ENCODE measurements at regions not wholly inside any gene's neighbourhood (a gene's known extent, or its start where the extent isn't known, plus 50 kb on each side); places are given as distances from the start of the nearest gene placed in this dataset.
"Not testable (repeated sequence)": the region's sequence is repeated elsewhere in the genome, so short reads cannot be mapped to it uniquely, and the experiment has no call there.

DNA sequence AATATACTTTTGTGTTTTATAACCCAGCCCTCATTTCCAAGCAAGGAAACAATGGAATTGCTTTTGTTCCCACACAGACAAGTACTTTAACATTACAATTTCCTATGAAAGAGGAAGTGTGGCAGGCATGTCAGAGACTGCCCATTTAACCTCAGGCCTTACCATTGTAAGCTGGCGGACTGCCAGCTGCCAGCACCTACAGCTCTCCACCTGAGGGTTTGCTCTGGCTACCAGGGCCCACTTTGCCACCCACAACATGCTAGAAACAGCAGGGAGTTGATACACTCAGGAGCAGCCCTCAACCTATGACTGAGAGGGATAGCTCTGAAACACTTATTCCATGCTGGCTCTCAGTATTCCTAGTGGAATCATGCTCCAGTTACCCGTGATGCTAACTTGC is 152.3 kb upstream of the PRDX4 start:
- Histone ChIP-seq H3K27me3 (ENCODE audit: insufficient read depth in 3 of 3, low read length in 2 of 3) (no peaks in the 10 kb centered on the region), H3K27ac (no peak overlapping the region), H3K4me1 (no peaks in the 10 kb centered on the region), H3K36me3 (ENCODE audit: insufficient read depth in 1 of 2, low read depth in 1 of 2) (no peaks in the 10 kb centered on the region), H3K4me3 (no peak overlapping the region), H3K9me3 (no peaks in the 10 kb centered on the region)
- 51 to 76% (median 69%) methylated on average over 2 of the region's 2 CpGs for WGBS, 3 donors
- DNase-seq (no peak), ATAC-seq (no peak)
- TF ChIP-seq, protein P1, sequence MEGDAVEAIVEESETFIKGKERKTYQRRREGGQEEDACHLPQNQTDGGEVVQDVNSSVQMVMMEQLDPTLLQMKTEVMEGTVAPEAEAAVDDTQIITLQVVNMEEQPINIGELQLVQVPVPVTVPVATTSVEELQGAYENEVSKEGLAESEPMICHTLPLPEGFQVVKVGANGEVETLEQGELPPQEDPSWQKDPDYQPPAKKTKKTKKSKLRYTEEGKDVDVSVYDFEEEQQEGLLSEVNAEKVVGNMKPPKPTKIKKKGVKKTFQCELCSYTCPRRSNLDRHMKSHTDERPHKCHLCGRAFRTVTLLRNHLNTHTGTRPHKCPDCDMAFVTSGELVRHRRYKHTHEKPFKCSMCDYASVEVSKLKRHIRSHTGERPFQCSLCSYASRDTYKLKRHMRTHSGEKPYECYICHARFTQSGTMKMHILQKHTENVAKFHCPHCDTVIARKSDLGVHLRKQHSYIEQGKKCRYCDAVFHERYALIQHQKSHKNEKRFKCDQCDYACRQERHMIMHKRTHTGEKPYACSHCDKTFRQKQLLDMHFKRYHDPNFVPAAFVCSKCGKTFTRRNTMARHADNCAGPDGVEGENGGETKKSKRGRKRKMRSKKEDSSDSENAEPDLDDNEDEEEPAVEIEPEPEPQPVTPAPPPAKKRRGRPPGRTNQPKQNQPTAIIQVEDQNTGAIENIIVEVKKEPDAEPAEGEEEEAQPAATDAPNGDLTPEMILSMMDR (IDR thresholded peaks at IDR 0.05): no peak
- intact Hi-C loops (cut with DNase I): no loop called here

DNA sequence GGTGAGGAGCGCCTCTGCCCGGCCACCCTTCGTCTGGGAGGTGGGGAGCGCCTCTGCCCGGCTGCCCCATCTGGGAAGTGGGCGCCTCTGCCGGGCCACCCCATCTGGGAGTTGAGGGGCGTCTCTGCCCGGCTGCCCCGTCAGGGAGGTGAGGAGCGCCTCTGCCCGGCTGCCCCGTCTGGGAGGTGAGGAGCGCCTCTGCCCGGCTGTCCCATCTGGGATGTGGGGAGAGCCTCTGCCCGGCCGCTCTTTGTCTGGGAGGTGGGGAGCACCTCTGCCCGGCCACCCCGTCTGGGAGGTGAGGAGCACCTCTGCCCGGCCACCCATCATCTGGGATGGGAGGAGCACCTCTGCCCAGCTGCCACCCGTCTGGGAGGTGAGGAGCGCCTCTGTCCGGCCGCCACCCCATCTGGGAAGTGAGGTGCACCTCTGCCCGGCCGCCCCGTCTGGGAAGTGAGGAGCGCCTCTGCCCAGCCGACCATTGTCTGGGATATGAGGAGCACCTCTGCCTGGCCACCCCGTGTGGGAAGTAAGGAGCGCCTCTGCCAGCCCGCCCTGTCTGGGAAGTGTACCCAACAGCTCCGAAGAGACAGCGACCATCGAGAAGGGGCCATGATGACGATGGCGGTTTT is 144.2 kb upstream of the PRDX4 start:
- WGBS, 3 donors: 94 to 100% (median 96%) methylated on average over 14 to 37 of the region's 37 CpGs
- DNase-seq; H3K4me3 ChIP-seq; H3K27ac ChIP-seq; H3K4me1 ChIP-seq; H3K27me3 ChIP-seq (ENCODE audit: insufficient read depth in 3 of 3, low read length in 2 of 3); intact Hi-C loops (cut with DNase I); ATAC-seq; H3K9me3 ChIP-seq; H3K36me3 ChIP-seq (ENCODE audit: insufficient read depth in 1 of 2, low read depth in 1 of 2): not testable (repeated sequence)

DNA sequence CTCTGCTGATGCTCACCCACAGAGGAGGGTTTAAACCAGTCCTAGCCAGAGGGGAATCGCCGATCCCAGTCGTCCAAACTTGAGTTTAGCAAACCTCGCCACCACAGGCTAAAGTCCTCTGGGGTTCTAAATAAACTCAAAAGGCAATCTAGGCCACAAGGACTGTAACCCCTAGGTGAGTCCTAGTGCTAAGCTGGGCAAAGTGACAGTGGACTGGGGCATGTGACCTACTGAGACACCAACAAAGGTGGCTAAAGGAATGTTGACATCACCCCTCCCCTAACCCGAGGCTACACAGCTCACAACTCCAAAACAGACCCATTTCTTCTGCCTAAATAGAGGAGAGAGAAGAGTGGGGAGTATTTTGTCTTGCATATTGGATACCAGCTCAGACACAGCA is 142.8 kb upstream of the PRDX4 start:
- Histone ChIP-seq H3K36me3 (ENCODE audit: insufficient read depth in 1 of 2, low read depth in 1 of 2) (no peaks in the 10 kb centered on the region), H3K4me1 (no peaks in the 10 kb centered on the region), H3K4me3 (no peak overlapping the region), H3K27me3 (ENCODE audit: insufficient read depth in 3 of 3, low read length in 2 of 3) (no peaks in the 10 kb centered on the region), H3K9me3 (no peaks in the 10 kb centered on the region), H3K27ac (no peak overlapping the region)
- TF ChIP-seq, protein P1 (IDR thresholded peaks at IDR 0.05): no peak
- WGBS, 3 donors: 71 to 88% (median 81%) methylated on average over 5 of the region's 5 CpGs
- ATAC-seq (no peak), DNase-seq (no peak)
- intact Hi-C loops (cut with DNase I): no loop called here

DNA sequence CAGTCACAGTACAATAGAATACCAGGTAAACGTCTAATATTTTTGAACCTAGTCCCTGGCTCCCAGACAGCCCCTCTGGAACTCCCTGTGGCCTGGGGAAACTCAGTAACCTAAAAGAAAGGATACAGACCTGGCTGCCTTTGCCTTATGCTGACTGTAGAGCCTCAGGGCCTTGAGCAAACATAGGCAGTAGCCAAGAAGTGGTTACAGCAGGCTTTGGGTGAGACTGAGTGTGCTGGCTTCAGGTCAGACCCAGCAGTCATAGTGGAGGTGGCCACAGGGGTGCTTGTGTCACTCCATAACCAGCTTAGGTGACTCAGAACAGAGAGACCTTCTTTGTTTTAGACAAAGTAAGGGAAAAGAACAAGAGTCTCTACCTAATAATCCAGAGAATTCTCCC is 141.8 kb upstream of the PRDX4 start:
- no peaks in the 10 kb centered on the region for H3K36me3 ChIP-seq (ENCODE audit: insufficient read depth in 1 of 2, low read depth in 1 of 2)
- H3K27me3 ChIP-seq (ENCODE audit: insufficient read depth in 3 of 3, low read length in 2 of 3): no peaks in the 10 kb centered on the region
- ATAC-seq (no peak), DNase-seq (no peak)
- H3K9me3 ChIP-seq: no peaks in the 10 kb centered on the region
- intact Hi-C loops (cut with DNase I): no loop called here
- no peak overlapping the region for H3K4me3 ChIP-seq
- H3K4me1 ChIP-seq: no peaks in the 10 kb centered on the region
- H3K27ac ChIP-seq: no peak overlapping the region
- 71 to 89% (median 77%) methylated on average over 1 of the region's 1 CpG for WGBS, 3 donors
- TF ChIP-seq, protein P1 (IDR thresholded peaks at IDR 0.05): no peak

DNA sequence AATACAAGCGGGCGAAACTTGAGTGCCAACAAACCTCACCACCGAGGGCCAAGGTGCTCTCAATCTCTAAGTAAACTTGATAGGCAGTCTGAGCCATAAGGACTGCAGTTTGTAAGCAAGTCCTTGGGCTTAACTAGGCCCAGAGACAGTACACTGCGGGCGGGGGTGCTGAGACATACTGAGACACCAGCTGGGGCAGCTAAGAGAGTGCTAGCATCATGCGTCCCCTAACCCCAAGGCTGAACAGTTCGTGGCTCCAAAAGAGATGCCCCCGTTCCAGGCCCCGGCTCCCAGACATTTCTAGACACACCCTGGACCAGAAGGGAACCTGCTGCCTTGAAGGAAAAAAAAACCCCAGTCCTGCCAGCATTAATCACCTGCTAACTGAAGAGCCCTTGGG is 126.8 kb upstream of the PRDX4 start:
- TF ChIP-seq, protein P1 (IDR thresholded peaks at IDR 0.05): no peak
- H3K4me3 ChIP-seq: no peak overlapping the region
- no peaks in the 10 kb centered on the region for H3K4me1 ChIP-seq
- H3K27ac ChIP-seq: no peak overlapping the region
- ATAC-seq: no peak
- peaks cover 7% of the 10 kb centered on the region for H3K9me3 ChIP-seq
- no peak for DNase-seq
- intact Hi-C loops (cut with DNase I): no loop called here
- no peaks in the 10 kb centered on the region for H3K36me3 ChIP-seq (ENCODE audit: insufficient read depth in 1 of 2, low read depth in 1 of 2)
- H3K27me3 ChIP-seq (ENCODE audit: insufficient read depth in 3 of 3, low read length in 2 of 3): no peaks in the 10 kb centered on the region
- 80 to 98% (median 90%) methylated on average over 7 to 9 of the region's 9 CpGs for WGBS, 3 donors

All from psoas muscle (tissue), 7 donors.